ENCODE measurements at regions not wholly inside any gene's neighbourhood (a gene's known extent, or its start where the extent isn't known, plus 50 kb on each side); places are given as distances from the start of the nearest gene placed in this dataset.

DNA sequence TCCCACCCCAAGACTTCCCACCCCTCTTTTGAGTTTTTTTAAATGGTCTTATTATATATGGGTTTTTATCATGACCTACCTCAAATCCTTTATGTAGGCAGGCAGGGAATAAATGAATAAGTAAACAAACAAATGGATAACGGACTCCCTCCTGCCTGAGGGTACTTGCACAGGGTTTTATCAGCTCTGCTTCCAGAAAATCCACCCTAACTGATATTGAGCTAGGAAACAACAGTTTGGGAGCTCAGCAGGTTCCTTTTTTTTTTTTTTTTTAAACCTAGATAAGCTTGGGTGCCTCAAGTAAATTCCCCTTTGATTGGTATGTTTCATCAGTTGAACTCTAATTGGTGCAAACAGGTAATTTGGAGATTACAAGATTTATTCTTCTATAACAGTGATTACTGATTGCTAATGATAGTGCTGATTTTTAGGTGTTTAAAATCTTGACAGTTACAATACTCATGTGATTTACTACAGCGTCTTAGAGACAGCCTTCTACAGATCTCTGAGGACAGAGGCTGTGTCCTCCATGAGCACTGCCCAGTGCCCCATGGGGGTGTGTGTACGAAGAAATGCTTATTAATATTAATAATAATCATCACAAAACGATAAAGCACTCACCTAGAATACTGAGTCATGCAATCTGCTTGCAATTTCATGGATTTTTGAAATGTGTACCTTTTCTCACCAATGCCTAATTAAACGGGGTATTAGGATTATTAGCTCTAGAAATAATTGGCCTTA, 347.4 kb downstream of the RRAGC start:
- no peak for DNase-seq (ENCODE audit: extremely low read depth, low read depth)

DNA sequence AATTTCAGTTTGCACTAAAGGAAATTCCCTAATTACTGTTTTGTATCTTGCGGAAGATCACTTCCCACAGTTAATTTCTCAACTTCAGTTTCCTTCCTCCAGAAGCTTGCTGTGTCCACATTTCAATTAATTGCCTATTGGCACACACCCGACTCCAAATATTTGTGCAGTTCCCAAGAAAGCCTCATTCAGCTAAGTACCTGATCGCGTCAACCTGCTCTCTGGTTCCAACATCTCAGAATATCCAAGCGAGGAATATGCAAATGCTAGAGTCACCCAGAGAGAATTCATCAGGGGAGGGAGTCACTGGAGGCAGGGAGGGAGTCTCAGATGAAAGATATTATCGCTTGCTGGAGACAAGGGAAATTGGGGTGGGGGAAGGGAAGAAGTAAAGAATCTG, 351.3 kb downstream of the RRAGC start:
- no peak for DNase-seq (ENCODE audit: extremely low read depth, low read depth)
- TF ChIP-seq, protein P1, sequence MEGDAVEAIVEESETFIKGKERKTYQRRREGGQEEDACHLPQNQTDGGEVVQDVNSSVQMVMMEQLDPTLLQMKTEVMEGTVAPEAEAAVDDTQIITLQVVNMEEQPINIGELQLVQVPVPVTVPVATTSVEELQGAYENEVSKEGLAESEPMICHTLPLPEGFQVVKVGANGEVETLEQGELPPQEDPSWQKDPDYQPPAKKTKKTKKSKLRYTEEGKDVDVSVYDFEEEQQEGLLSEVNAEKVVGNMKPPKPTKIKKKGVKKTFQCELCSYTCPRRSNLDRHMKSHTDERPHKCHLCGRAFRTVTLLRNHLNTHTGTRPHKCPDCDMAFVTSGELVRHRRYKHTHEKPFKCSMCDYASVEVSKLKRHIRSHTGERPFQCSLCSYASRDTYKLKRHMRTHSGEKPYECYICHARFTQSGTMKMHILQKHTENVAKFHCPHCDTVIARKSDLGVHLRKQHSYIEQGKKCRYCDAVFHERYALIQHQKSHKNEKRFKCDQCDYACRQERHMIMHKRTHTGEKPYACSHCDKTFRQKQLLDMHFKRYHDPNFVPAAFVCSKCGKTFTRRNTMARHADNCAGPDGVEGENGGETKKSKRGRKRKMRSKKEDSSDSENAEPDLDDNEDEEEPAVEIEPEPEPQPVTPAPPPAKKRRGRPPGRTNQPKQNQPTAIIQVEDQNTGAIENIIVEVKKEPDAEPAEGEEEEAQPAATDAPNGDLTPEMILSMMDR (IDR thresholded peaks at IDR 0.05; ENCODE audit: low read depth, low read length) = no peak

More for the DNA sequence above, 347.4 kb downstream of the RRAGC start:
- TF ChIP-seq, protein P1 (IDR thresholded peaks at IDR 0.05; ENCODE audit: low read depth, low read length) = no peak

DNA sequence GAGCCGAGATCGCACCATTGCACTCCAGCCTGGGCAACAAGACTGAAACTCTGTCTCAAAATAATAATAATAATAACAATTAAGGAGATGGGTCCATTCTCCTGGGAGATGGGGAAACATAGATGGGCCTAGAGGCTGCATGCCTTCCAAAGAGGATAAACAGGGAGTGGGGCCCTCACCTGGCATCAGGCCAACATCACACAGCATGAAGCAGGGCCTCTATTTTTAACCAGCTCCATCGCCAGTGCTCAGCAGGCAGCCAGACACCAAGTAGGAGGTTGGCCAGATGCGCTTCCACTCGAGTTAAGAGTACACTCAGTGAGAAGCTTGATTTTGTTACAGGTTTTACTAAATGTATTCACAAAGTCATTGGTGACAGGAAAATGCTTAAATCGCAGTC, 352.0 kb downstream of the RRAGC start:
- TF ChIP-seq, protein P1 (IDR thresholded peaks at IDR 0.05; ENCODE audit: low read depth, low read length) = no peak
- no peak for DNase-seq (ENCODE audit: extremely low read depth, low read depth)

GRCh38 chr1:38505944-38506343, 353.6 kb downstream of the RRAGC start:
- DNase-seq (ENCODE audit: extremely low read depth, low read depth) = no peak
- TF ChIP-seq, protein P1 (IDR thresholded peaks at IDR 0.05; ENCODE audit: low read depth, low read length) = no peak

- TF ChIP-seq, protein P1 (IDR thresholded peaks at IDR 0.05; ENCODE audit: low read depth, low read length) = no peak
These were observed 356.8 kb downstream of the RRAGC start for GRCh38 chr1:38502758-38503157.

DNA sequence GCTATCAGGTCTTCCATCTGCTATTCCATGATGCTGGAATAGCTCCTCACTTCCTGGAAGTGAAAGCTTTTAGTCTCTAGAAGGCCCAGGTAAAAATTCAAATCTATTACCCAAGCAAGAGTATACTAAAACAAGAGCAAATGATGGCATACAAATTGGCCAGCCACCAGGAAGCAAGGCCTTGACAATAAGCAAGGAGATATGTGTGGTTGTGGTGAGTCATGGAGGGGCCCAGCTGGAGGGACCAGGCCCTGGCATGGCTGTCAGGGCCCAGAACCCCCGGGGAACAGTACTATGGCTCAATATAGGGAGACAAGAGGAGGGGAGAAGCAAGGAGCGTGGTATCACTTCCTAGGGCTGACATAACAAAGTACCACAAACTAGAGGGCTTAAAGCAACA, 358.7 kb downstream of the RRAGC start:
- DNase-seq (ENCODE audit: extremely low read depth, low read depth) = no peak
- TF ChIP-seq, protein P1 (IDR thresholded peaks at IDR 0.05; ENCODE audit: low read depth, low read length) = no peak

More at GRCh38 chr1:38502758-38503157, 356.8 kb downstream of the RRAGC start:
- DNase-seq (ENCODE audit: extremely low read depth, low read depth) = no peak

DNA sequence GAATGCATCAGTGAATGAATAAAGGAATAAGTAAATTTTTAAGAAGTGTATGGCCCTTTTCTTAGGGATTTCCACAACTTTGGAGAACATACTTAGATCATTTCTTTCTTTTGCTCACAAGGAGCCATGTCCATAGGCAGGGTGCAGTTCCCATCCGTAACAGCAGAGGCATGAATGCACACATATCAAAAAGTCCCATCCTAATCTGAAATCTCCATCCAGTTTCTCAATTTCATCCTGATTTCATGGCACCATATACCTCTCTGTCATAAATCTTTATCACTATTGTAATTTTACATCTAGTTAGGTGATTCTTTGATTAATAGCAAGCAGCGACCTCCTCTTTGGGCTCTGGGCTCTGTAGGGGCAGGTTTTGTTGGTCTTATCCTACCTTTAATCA, 359.2 kb downstream of the RRAGC start:
- no peak for DNase-seq (ENCODE audit: extremely low read depth, low read depth)
- TF ChIP-seq, protein P1 (IDR thresholded peaks at IDR 0.05; ENCODE audit: low read depth, low read length) = no peak; the same call in 1 of the 2 replicates

Data from AG09319 (cell line).